ENCODE measurements at regions not wholly inside any gene's neighbourhood (a gene's known extent, or its start where the extent isn't known, plus 50 kb on each side); places are given as distances from the start of the nearest gene placed in this dataset.
A peak's percentile ranks its signal among the peaks of the same experiment; 100 is the strongest.

DNA sequence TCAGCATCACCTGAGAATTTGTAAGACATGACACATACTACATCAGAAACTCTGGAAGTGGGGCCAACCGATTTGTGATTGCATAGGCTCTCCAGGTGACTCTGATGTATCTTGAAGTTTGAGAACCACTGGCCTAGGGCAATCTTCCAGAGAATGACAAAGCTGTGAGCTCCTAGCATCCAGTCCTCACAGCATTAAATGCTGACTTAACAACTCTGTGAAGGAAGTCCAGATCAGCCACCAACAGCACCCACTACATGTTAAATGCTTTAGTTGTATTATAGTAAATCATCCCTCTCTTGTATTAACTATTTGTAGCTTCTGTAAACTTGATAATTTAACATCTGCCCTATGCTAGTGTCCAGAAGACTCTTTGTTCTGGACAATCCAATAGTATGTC is 636.5 kb upstream of the STEAP1 start:
- no peaks in the 10 kb centered on the region for H3K36me3 ChIP-seq
- DNase-seq (no peak), ATAC-seq (no peak)
- H3K4me1 ChIP-seq, result no peaks in the 10 kb centered on the region
- peaks cover 0 to 10% (median 0%) of the 10 kb centered on the region in 12 donors for H3K9me3 ChIP-seq
- H3K4me3 ChIP-seq, result no peak overlapping the region
- no peak for TF ChIP-seq POLR2A (IDR thresholded peaks at IDR 0.05)
- TF ChIP-seq, protein P1, sequence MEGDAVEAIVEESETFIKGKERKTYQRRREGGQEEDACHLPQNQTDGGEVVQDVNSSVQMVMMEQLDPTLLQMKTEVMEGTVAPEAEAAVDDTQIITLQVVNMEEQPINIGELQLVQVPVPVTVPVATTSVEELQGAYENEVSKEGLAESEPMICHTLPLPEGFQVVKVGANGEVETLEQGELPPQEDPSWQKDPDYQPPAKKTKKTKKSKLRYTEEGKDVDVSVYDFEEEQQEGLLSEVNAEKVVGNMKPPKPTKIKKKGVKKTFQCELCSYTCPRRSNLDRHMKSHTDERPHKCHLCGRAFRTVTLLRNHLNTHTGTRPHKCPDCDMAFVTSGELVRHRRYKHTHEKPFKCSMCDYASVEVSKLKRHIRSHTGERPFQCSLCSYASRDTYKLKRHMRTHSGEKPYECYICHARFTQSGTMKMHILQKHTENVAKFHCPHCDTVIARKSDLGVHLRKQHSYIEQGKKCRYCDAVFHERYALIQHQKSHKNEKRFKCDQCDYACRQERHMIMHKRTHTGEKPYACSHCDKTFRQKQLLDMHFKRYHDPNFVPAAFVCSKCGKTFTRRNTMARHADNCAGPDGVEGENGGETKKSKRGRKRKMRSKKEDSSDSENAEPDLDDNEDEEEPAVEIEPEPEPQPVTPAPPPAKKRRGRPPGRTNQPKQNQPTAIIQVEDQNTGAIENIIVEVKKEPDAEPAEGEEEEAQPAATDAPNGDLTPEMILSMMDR (IDR thresholded peaks at IDR 0.05), result no peak
- intact Hi-C loops (cut with DNase I), result no loop called here
- H3K27ac ChIP-seq, result no peak overlapping the region
- 50 to 69% (median 67%) methylated on average over 1 of the region's 1 CpG for WGBS, 4 donors
- no peaks in the 10 kb centered on the region for H3K27me3 ChIP-seq

DNA sequence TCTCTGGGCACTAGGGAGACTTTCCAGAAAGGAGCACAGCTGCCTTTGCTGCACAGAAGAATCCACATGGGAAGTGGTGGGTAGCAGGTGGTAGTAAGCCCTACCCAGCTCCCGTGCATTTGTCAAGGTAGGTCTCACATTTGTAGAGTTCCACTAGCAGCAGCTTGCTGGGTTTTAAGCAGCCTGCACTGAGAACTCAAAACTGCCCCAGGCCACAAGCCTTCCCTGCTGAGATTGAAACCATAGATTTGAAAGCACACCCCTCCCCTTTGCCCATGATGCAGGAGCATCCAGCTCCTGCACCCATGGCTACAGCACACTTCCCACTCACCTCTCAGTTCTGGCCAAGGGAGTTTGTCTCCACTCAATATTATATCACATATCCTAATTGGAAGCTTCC is 604.5 kb upstream of the STEAP1 start:
- no peaks in the 10 kb centered on the region for H3K27me3 ChIP-seq
- no peaks in the 10 kb centered on the region for H3K4me1 ChIP-seq
- no peak overlapping the region for H3K27ac ChIP-seq
- no peak overlapping the region for H3K4me3 ChIP-seq
- 50 to 60% (median 59%) methylated on average over 1 of the region's 1 CpG for WGBS, 4 donors
- TF ChIP-seq, protein P1 (IDR thresholded peaks at IDR 0.05), result no peak
- no peak for TF ChIP-seq POLR2A (IDR thresholded peaks at IDR 0.05)
- DNase-seq (peak in 1 of 5 donors; percentile 10), ATAC-seq (no peak)
- H3K36me3 ChIP-seq, result no peaks in the 10 kb centered on the region
- peaks cover 0 to 3% (median 0%) of the 10 kb centered on the region in 12 donors for H3K9me3 ChIP-seq
- intact Hi-C loops (cut with DNase I), result no loop called here

GRCh38 chr7:89554209-89554608 is 600.1 kb upstream of the STEAP1 start:
- Histone ChIP-seq H3K27ac (no peak overlapping the region), H3K36me3 (no peaks in the 10 kb centered on the region), H3K4me1 (no peaks in the 10 kb centered on the region), H3K9me3 (no peaks in the 10 kb centered on the region), H3K27me3 (no peaks in the 10 kb centered on the region), H3K4me3 (no peak overlapping the region)
- WGBS, 4 donors, result 74 to 79% (median 75%) methylated on average over 5 of the region's 5 CpGs
- intact Hi-C loops (cut with DNase I), result no loop called here
- TF ChIP-seq POLR2A (IDR thresholded peaks at IDR 0.05), result no peak
- DNase-seq (no peak), ATAC-seq (no peak)

DNA sequence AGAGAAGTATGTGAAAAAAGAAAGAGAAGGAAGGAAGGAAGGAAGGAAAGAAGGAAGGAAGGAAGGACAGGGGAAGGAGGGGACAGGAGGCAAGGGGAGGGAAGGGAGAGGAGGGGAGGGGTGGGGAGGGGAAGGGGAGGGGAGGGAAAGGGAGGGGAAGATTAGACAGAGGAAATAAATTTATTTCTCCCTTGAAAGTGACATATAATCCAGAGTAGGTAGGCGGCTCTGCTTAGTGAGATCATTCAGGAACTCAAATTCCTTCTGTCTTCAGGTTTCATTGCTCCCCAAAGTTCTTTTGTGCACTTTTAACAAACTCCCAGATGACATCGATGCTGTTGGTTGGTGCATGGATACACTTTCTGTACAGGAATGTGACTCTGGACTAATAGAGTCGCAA is 594.7 kb upstream of the STEAP1 start:
- H3K36me3 ChIP-seq, result no peaks in the 10 kb centered on the region
- intact Hi-C loops (cut with DNase I), result no loop called here
- H3K4me1 ChIP-seq, result no peaks in the 10 kb centered on the region
- peaks cover 0 to 4% (median 0%) of the 10 kb centered on the region in 12 donors for H3K9me3 ChIP-seq
- no peak for TF ChIP-seq POLR2A (IDR thresholded peaks at IDR 0.05)
- TF ChIP-seq, protein P1 (IDR thresholded peaks at IDR 0.05), result no peak
- no peaks in the 10 kb centered on the region for H3K27me3 ChIP-seq
- ATAC-seq (no peak), DNase-seq (no peak)
- H3K27ac ChIP-seq, result no peak overlapping the region
- H3K4me3 ChIP-seq, result no peak overlapping the region
- 83 to 91% (median 86%) methylated on average over 3 of the region's 3 CpGs for WGBS, 4 donors

- intact Hi-C loops (cut with DNase I), result loop anchor here in 1 of 10 donors (10.0 kb wide), 1 partner anchor 61 kb away; no protein-coding TSS in a partner anchor
- 65 to 80% (median 78%) methylated on average over 1 of the region's 1 CpG for WGBS, 4 donors
- DNase-seq, result no peak
- TF ChIP-seq POLR2A (IDR thresholded peaks at IDR 0.05), result no peak
- TF ChIP-seq, protein P1 (IDR thresholded peaks at IDR 0.05), result no peak
- Histone ChIP-seq H3K9me3 (peaks cover 0 to 23% (median 6%) of the 10 kb centered on the region in 12 donors), H3K36me3 (no peaks in the 10 kb centered on the region), H3K4me1 (no peaks in the 10 kb centered on the region), H3K27me3 (no peaks in the 10 kb centered on the region), H3K27ac (no peak overlapping the region), H3K4me3 (no peak overlapping the region)
- ATAC-seq, result no peak
These were observed 590.7 kb upstream of the STEAP1 start for GRCh38 chr7:89563597-89563996.

Data from heart left ventricle (tissue), 16 donors.